ENCODE measurements at regions not wholly inside any gene's neighbourhood (a gene's known extent, or its start where the extent isn't known, plus 50 kb on each side); places are given as distances from the start of the nearest gene placed in this dataset.
"Not testable (repeated sequence)": the region's sequence is repeated elsewhere in the genome, so short reads cannot be mapped to it uniquely, and the experiment has no call there.

DNA sequence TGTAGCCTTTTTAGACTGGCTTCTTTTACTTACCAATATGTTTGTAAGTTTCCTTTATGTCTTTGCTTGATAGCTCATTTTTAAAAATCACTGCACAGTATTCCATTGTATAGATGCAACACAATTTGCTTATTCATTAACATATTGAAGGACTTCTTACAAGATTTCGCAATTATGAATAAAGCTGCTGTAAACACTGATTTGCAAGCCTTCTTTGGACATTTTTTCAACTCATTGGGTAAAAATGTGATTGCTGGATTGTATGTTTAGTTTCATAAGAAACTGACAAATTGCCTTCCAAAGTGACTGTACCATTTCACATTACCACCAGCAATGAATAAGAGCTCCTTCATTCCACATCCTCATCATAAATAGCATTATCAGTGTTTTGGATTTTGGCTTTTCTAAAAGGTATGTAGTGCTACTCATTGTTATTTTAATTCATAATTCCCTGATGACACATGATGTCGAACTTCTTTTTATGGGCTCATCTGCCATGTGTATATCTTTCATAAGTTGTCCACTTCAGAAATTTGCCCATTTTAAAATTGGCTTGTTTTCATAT lies 80.7 kb downstream of the TFAP2B start:
- Histone ChIP-seq H3K27ac (no peak overlapping the region), H3K27me3 (no peaks in the 10 kb centered on the region), H3K4me3 (no peak overlapping the region), H3K36me3 (no peaks in the 10 kb centered on the region), H3K9me3 (replicated peaks) (no peaks in the 10 kb centered on the region), H3K4me1 (no peaks in the 10 kb centered on the region)
- no peak for DNase-seq

DNA sequence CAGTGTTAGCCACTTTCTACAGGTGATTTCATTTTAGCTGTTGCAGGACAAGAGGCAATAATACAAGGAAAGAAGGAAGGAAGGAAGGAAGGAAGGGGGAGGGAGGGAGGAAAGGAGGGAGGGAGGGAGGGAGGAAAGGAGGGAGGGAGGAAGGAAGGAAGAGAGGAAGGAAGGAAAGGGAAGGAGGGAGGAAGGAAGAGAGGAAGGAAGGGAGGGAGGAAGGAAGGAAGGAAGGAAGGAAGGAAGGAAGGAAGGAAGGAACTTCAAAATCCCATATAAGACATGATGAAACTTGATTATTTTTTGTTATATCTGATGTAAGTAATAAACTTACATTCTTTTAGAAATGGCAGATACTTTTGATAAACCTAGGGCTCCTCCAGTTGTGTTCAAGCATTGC lies 83.6 kb downstream of the TFAP2B start:
- H3K9me3 ChIP-seq (replicated peaks) = no peaks in the 10 kb centered on the region
- no peak for DNase-seq
- H3K27me3 ChIP-seq = no peaks in the 10 kb centered on the region
- no peak overlapping the region for H3K27ac ChIP-seq
- peaks cover 5% of the 10 kb centered on the region for H3K4me1 ChIP-seq
- no peaks in the 10 kb centered on the region for H3K36me3 ChIP-seq
- H3K4me3 ChIP-seq = no peak overlapping the region

DNA sequence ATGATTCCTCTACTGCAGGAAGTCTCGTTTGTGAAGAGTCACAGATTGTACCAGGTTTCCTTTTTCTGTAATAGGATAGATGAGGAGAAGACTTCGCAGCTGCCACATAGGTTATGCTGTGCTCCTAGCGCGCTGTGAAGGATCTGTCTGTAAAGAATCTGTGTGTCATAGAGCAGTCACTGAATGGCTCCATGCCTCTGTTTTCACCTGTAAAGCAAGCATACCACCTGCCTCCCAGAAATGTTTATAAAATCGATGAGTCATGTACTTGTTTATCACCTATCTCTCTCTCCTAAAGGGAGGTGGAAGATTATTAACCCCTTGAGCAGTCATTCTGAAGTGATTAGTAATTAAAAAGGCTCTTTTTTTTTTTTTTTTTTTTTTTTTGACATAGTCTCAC lies 86.6 kb downstream of the TFAP2B start:
- no peaks in the 10 kb centered on the region for H3K36me3 ChIP-seq
- H3K4me3 ChIP-seq = no peak overlapping the region
- no peaks in the 10 kb centered on the region for H3K27me3 ChIP-seq
- peaks cover 20% of the 10 kb centered on the region for H3K4me1 ChIP-seq
- no peak overlapping the region for H3K27ac ChIP-seq
- H3K9me3 ChIP-seq (replicated peaks) = no peaks in the 10 kb centered on the region
- no peak for DNase-seq

DNA sequence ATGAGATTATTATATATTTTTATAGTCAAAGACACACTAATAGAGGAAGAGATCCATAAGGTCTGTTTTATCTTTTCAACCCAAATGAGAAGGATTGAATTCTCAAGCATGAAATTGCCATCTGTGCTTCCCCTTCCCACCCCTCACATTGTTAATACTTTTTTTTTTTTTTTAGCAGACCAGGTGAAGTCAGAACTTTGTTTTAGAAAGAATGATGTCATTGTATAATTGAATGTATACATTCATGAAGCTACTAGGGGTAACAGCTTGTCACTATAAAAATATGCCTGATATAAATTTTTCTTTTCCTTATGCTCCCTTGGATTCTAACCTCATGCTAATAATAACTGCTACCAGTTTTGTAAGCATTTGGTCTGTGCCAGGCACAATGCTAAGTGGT lies 88.9 kb downstream of the TFAP2B start:
- Histone ChIP-seq H3K27ac (peak overlapping the region; percentile 87), H3K4me1 (peaks cover 20% of the 10 kb centered on the region), H3K36me3 (no peaks in the 10 kb centered on the region), H3K9me3 (replicated peaks) (no peaks in the 10 kb centered on the region), H3K4me3 (no peak overlapping the region), H3K27me3 (no peaks in the 10 kb centered on the region)
- DNase-seq = peak in 1 of 2 experiments; percentile 66

DNA sequence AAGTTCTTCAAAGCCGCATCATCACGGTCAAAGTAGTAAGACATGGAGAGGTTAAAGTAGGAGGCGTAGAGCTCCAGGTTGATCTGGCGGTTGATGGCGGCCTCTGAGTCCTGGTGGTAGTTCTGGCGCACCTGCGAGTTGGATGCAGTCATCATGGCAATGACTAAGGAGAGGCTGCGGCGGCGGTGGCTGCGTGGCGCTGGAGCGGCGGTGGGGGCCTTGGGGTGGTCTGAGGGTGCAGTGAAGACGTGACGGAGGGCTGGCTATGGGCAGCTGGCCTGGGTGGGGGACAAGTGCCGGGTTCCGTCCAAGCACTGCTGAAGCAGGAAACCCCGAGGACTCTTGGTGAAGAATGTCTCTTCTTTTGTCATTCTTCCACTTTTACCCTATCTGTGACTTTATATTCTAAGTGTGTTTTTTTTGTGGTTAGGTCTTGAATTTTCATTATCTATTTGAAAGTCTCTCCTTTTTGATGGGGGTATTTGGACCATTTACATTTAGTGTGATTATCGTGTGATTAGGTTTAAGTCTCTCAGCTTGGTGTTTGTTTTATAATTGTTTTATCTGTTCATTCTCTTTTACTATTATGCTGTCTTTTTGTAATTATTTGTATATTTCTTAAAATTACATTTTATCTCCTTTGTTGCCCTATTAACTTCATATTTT lies 94.6 kb downstream of the TFAP2B start:
- Histone ChIP-seq H3K9me3 (replicated peaks) (no peaks in the 10 kb centered on the region), H3K4me3 (no peak overlapping the region), H3K27ac (no peak overlapping the region), H3K36me3 (no peaks in the 10 kb centered on the region), H3K4me1 (peaks cover 5% of the 10 kb centered on the region), H3K27me3 (no peaks in the 10 kb centered on the region)
- no peak for DNase-seq

DNA sequence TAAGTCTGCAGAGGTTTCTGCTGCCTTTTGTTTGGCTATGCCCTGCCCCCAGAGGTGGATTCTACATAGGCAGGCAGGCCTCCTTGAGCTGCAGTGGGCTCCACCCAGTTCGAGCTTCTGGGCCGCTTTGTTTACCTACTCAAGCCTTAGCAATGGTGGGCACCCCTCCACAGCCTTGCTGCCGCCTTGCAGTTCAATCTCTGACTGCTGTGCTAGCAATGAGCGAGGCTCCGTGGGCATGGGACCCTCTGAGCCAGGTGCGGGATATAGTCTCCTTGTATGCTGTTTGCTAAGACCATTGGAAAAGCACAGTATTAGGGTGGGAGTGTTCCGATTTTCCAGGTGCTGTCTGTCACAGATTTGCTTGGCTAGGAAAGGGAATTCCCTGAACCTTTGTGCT lies 102.7 kb downstream of the TFAP2B start:
- H3K9me3 ChIP-seq (replicated peaks); H3K4me1 ChIP-seq; DNase-seq; H3K27me3 ChIP-seq; H3K36me3 ChIP-seq; H3K4me3 ChIP-seq; H3K27ac ChIP-seq: not testable (repeated sequence)

DNA sequence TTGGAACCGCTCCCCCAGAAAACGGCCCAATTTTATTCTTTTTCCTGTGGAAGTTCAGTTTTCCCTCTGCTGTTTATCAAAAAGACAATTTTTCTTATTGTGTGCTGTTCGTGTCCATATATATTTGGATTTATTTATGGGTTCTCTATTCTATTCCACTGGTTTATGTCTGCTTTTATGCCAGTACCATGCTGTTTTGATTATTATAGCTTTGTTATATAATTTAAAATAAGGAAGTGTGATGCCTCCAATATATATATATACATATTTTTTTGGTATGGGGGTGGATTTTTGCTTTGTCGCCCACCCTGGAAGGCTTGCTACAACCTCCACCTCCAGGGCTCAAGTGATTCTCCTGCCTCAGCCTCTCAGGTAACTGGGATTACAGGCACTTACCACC lies 103.3 kb downstream of the TFAP2B start:
- Histone ChIP-seq H3K27me3 (no peaks in the 10 kb centered on the region), H3K36me3 (no peaks in the 10 kb centered on the region), H3K27ac (no peak overlapping the region), H3K4me3 (no peak overlapping the region), H3K9me3 (replicated peaks) (no peaks in the 10 kb centered on the region), H3K4me1 (no peaks in the 10 kb centered on the region)
- no peak for DNase-seq

DNA sequence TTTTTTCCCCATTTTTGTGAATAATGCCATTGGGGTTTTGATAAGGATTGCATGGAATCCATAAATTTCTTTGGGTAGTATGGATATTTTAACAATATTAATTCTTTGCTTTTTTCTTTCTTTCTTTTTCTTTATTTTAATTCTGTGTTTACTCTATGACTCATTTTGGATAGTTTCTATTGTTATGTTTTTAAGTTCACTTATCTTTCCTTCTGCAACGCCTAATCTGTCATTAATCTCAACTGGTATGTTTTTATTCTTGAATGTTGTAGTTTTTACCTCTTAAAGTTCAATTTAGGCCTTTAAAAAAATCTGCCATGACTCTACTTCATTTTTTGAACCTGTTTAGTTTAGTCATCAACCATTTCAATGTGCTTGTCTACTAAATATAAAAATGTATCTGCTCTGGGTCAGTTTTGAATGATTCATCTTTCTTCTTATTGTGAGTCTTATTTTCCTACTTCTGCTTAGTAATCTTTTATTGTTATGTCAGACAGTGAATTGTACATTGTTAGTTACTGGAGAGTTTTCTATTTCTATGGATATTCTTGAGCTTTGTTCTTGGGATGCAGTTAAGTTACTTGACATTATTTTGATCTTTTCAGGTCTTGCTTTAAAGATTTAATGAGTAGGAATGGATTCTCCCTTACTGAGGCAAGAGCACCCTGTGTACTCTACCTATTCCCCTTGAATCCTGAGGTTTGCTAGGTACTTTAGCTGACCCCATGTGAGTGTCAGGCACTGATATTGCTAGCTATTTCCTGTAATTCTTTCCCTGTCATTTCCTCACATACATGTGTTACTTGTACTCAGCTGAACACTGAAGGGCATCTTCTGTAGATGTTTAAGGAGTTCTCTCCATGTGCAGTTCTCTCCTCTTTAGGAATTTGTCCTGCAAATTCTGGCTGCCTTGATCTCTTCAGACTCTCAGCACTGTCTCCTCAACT lies 104.2 kb downstream of the TFAP2B start:
- Histone ChIP-seq H3K9me3 (replicated peaks) (no peaks in the 10 kb centered on the region), H3K27me3 (no peaks in the 10 kb centered on the region), H3K36me3 (no peaks in the 10 kb centered on the region), H3K27ac (no peak overlapping the region), H3K4me3 (no peak overlapping the region), H3K4me1 (no peaks in the 10 kb centered on the region)
- DNase-seq = no peak

DNA sequence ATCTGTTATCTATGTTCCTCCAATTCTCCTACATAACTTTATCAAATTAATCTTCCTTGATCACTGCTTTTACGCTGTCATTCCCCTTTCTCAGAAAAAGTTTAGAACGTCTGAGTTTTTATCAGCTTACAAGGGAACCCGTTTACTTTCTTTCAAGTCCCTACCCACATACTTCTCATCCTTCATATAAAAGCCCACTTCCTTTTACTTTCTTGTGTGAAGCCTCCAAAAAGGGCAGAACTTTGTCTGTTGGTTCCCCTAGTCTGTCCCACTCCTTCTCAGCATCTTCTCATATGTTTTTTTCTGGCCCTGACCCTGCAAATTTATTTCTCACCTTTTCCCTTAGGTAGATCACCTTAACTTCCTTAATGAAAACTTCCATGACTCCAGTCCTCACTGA lies 106.1 kb downstream of the TFAP2B start:
- no peaks in the 10 kb centered on the region for H3K4me1 ChIP-seq
- DNase-seq = no peak
- no peak overlapping the region for H3K4me3 ChIP-seq
- H3K27ac ChIP-seq = no peak overlapping the region
- no peaks in the 10 kb centered on the region for H3K36me3 ChIP-seq
- no peaks in the 10 kb centered on the region for H3K27me3 ChIP-seq
- no peaks in the 10 kb centered on the region for H3K9me3 ChIP-seq (replicated peaks)

DNA sequence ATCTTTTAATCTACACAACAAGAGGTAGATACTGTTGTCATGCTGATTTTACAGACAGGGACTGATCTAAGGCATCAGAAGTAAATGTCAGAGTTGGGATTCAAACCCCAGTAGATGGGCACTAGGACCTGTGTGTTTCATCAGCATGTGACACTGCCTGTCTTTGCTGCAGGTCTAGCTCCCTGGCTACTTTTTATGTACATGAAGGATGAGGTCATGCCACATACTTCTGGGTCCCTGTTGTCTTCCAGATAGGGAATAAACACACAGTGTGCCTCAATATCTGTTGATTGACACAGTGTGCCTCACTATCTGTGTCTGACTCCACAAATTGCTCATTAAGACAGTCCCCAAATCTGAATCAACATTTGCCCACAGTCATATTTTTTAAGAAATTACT lies 106.9 kb downstream of the TFAP2B start:
- Histone ChIP-seq H3K27me3 (no peaks in the 10 kb centered on the region), H3K4me3 (no peak overlapping the region), H3K4me1 (no peaks in the 10 kb centered on the region), H3K27ac (no peak overlapping the region), H3K9me3 (replicated peaks) (no peaks in the 10 kb centered on the region), H3K36me3 (no peaks in the 10 kb centered on the region)
- DNase-seq = no peak

DNA sequence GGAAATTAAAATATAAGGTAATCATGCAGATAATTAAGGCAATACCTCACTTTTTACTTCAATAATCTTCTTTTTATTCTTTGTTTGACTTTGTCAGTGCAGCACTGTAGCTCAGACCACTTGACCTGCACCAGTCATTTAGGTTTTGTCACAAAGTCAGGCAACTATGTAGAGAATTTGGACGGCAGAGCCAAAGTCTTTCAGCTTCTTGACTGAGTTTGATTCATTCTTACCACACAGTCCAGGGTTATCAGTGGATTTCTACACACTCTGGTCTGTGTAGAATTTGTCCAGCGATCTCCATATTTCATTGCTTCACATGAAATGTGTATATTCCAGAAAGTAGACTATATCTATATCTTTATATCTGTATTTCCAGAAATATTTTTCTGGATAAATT lies 107.3 kb downstream of the TFAP2B start:
- Histone ChIP-seq H3K4me3 (no peak overlapping the region), H3K4me1 (no peaks in the 10 kb centered on the region), H3K27me3 (no peaks in the 10 kb centered on the region), H3K36me3 (no peaks in the 10 kb centered on the region), H3K9me3 (replicated peaks) (no peaks in the 10 kb centered on the region), H3K27ac (no peak overlapping the region)
- no peak for DNase-seq

DNA sequence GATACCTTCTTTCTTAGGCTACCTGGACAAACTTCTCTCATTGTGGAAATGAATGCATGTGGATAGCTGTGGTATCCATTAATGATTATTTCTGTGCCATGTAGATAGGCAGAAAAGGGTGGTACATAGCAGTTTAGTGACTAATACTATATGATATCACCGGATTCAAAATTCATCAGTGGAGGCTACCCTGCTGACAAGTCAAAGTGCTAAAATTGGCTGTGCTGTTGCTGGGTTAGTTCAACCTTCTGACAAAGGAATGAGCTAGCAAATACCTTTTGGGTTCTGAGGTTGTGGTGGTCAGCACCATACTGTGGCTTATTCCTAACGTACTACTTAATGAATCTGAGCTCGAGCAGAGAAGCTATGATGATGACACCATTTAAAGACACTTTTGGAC lies 109.1 kb downstream of the TFAP2B start:
- no peaks in the 10 kb centered on the region for H3K9me3 ChIP-seq (replicated peaks)
- H3K36me3 ChIP-seq = no peaks in the 10 kb centered on the region
- H3K4me3 ChIP-seq = no peak overlapping the region
- H3K27ac ChIP-seq = no peak overlapping the region
- no peak for DNase-seq
- H3K27me3 ChIP-seq = no peaks in the 10 kb centered on the region
- no peaks in the 10 kb centered on the region for H3K4me1 ChIP-seq

DNA sequence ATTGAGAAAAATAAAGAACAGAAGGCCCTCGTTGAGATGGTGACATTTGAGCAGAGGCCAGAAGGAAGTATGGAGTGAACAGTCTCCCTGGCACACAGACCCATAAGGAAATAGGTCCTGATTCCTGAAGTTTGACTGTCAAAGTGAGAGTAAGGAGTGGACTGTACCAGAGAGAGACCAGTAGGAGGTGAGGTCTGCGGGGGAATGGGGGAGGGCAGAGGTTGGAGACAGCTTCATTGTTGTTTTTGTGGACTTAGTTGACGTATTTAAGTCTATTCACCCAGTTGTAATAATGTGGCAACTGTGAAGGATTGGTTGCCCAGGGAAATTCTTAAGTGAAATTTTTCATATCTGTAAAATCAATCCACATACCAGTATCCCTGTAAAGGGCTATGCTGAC lies 110.7 kb downstream of the TFAP2B start:
- Histone ChIP-seq H3K36me3 (no peaks in the 10 kb centered on the region), H3K9me3 (replicated peaks) (no peaks in the 10 kb centered on the region), H3K4me3 (no peak overlapping the region), H3K27me3 (no peaks in the 10 kb centered on the region), H3K4me1 (no peaks in the 10 kb centered on the region), H3K27ac (no peak overlapping the region)
- DNase-seq = no peak

DNA sequence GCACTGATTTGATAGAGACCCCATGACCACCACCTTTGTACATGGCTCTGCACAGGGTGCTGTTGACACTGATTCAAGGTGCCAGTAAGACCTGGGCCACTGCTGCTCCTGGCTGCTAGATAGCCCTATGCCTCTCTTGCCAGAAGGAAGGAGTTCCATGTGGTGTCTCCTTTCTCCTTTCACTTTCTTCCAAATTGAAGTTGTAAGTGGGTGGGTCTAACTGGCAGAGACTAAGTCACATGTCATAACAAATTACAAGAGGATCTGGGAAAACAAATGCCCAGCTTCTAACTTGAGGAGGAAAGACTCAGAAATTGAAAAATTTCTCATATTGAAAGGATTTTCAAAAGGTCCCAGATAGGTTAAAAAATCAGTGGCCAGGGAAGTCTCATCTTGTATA lies 116.8 kb downstream of the TFAP2B start:
- Histone ChIP-seq H3K36me3 (no peaks in the 10 kb centered on the region), H3K4me3 (no peak overlapping the region), H3K27ac (peak overlapping the region; percentile 24; the same call in 1 of the 2 replicates), H3K27me3 (no peaks in the 10 kb centered on the region), H3K4me1 (peaks cover 6% of the 10 kb centered on the region), H3K9me3 (replicated peaks) (no peaks in the 10 kb centered on the region)
- peak in 1 of 2 experiments; percentile 6 for DNase-seq

DNA sequence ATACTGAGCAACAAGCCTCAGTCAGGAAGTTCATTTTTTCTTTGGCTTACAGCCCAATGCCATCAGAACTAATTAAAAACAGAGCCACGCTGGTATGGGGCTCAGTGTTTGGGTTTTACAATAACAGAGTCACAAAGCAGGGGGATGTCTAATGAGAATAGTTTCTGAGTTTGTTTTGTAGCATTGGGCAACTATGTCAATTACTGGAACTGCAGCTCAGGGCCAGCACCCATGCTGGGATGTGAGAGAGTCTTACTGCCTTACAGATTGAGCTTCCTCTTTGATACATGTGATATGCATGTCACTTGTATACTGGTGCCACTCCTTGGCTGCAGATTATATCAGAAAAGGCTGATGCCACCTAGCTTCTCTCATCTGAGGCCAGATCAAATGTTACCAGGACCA lies 117.6 kb downstream of the TFAP2B start:
- Histone ChIP-seq H3K27me3 (no peaks in the 10 kb centered on the region), H3K36me3 (no peaks in the 10 kb centered on the region), H3K4me3 (no peak overlapping the region), H3K9me3 (replicated peaks) (no peaks in the 10 kb centered on the region), H3K4me1 (peaks cover 6% of the 10 kb centered on the region), H3K27ac (peak overlapping the region; percentile 24; the same call in 1 of the 2 replicates)
- peak in 1 of 2 experiments; percentile 30 for DNase-seq
